Psoas muscle (tissue), 7 donors: ENCODE measurements at regions not wholly inside any gene's neighbourhood (a gene's known extent, or its start where the extent isn't known, plus 50 kb on each side); places are given as distances from the start of the nearest gene placed in this dataset.

Experiments
- ATAC-seq, 4 donors: fragments of 200-7000 bp; cut with Tn5 transposase; one replicate each; pipeline ENCODE4 v1.9.1; 2020; ENCODE audit warnings: moderate library complexity in 3 of 4, mild to moderate bottlenecking in 2 of 4
- DNase-seq, 2 donors: peaks; one replicate each; pipeline ENCODE4 v3.0.0-alpha.2; 2020
- H3K27ac ChIP-seq: fragments of 200-600 bp; one replicate; pipeline ENCODE4 v1.8.0; 2022
- H3K27me3 ChIP-seq, 3 donors: fragments of 200-600 bp in 1 of 3; one replicate each; pipeline versions ENCODE4 v1.6.1 to v1.8.0; 2013 to 2022; ENCODE audit warnings: low read length in 2 of 3, mild to moderate bottlenecking in 2 of 3, moderate library complexity in 1 of 3; ENCODE audit not compliant: insufficient read depth in 3 of 3
- H3K36me3 ChIP-seq, 2 donors: fragments of 200-600 bp in 1 of 2; one replicate each; pipeline versions ENCODE4 v1.6.1 to v1.8.0; 2013 to 2022; ENCODE audit warnings: low read depth in 1 of 2, mild to moderate bottlenecking in 1 of 2, moderate library complexity in 1 of 2; ENCODE audit not compliant: insufficient read depth in 1 of 2
- H3K4me1 ChIP-seq: fragments of 200-600 bp; one replicate; pipeline ENCODE4 v1.8.0; 2022
- H3K4me3 ChIP-seq: fragments of 200-600 bp; one replicate; pipeline ENCODE4 v1.8.0; 2022; ENCODE audit warnings: mild to moderate bottlenecking
- H3K9me3 ChIP-seq: fragments of 200-600 bp; one replicate; pipeline ENCODE4 v1.8.0; 2022
- WGBS, 3 donors: extraction: QIAGEN DNeasy Blood & Tissue Kit; methylation state at CpG; one replicate each; pipeline versions ENCODE4 v1.1.6 to v1.1.7; 2013; 5-methylcytosine and 5-hydroxymethylcytosine counted together
- intact Hi-C, 2 donors: fragments of 100-400 bp; cut with DNase I; formaldehyde crosslinking; loops; one replicate each; pipeline versions ENCODE4 v1.11.0 to v1.14.2; 2022
- TF ChIP-seq, protein P1 (sequence below): fragments of 200-600 bp; IDR thresholded peaks from one replicate; pipeline ENCODE4 v1.8.0; 2022; ENCODE audit warnings: antibody characterized with exemption
- donor health status: healthy with polysubstance abuse.
- donor health status: DM: no; HTN: no; CAD: no; lungs with moderate emphysema.
- donor health status: Bipolar disorder and iron deficiency.
- donor health status: healthy.
- donor health status: DM: yes; HTN: yes; CAD: no.
- donor health status: DM: no; HTN: no; CAD: no.
- donor health status: DM: yes; HTN: yes; CAD: no.

DNA sequence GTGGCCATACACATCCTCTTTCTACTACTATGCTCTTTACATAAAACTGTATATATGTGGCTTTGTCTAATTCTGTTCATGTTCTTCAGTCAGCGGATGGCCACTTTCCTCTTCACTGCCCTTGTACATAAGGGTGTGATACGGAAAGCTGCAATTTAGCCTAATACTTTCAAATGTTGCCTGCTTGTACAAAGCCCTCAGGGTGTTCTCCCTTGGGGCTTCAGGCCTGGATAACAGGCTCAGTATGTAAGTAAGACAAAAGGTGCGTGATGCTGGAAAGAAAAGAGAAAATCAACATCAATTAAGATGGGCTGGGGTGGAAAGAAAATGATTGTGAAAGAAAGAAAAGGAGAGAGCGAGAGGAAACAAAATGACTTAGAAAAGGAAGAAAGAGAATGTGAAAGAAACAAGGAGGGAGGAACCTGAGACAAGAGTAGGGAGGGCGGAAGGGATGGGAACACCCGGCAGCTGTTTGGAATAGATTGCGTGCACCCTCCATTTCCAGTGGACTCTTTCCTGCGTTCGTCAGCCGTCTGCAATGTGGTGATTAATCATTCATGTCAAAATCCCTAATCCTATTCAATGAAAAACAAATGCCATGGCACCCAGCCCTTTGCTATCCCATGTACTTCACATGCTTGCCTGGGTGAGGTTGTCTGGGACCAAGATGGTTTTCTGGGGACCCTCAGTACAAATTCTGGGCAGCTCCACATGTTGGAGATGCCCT lies 553.6 kb downstream of the NUF2 start:
- Histone ChIP-seq H3K4me3 (no peak overlapping the region), H3K27me3 (no peaks in the 10 kb centered on the region), H3K4me1 (no peaks in the 10 kb centered on the region), H3K36me3 (no peaks in the 10 kb centered on the region), H3K9me3 (no peaks in the 10 kb centered on the region), H3K27ac (peak overlapping the region; percentile 30)
- TF ChIP-seq, protein P1, sequence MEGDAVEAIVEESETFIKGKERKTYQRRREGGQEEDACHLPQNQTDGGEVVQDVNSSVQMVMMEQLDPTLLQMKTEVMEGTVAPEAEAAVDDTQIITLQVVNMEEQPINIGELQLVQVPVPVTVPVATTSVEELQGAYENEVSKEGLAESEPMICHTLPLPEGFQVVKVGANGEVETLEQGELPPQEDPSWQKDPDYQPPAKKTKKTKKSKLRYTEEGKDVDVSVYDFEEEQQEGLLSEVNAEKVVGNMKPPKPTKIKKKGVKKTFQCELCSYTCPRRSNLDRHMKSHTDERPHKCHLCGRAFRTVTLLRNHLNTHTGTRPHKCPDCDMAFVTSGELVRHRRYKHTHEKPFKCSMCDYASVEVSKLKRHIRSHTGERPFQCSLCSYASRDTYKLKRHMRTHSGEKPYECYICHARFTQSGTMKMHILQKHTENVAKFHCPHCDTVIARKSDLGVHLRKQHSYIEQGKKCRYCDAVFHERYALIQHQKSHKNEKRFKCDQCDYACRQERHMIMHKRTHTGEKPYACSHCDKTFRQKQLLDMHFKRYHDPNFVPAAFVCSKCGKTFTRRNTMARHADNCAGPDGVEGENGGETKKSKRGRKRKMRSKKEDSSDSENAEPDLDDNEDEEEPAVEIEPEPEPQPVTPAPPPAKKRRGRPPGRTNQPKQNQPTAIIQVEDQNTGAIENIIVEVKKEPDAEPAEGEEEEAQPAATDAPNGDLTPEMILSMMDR: no peak
- WGBS, 3 donors: 43 to 46% (median 46%) methylated on average over 10 of the region's 10 CpGs
- DNase-seq (peak; percentile 32 to 54), ATAC-seq (peak; percentile 63 to 91 (median 74))
- intact Hi-C loops: no loop called here

DNA sequence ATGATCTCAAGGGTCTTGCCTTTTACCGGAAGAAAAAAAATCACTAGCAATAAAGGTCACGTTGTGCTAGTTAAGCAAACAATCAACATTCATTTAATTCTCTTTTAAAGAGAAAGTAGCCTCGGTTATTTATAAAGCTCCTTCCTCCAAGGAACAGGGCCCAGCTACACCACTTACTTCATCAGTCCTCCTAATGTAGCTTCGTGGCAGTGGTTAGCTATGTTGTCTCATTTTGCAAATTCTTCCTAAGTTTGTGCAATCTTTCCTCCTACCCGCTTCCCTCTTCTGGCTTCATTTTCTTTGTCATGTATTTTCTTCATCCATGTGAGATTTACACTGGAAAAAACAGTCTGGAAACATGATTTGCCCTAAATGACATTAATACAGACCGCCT lies 554.2 kb downstream of the NUF2 start:
- no peaks in the 10 kb centered on the region for H3K9me3 ChIP-seq
- no peak overlapping the region for H3K4me3 ChIP-seq
- DNase-seq (no peak), ATAC-seq (peak in 2 of 4 donors; percentile 55 to 61)
- TF ChIP-seq, protein P1: no peak
- intact Hi-C loops: no loop called here
- no peaks in the 10 kb centered on the region for H3K4me1 ChIP-seq
- H3K27ac ChIP-seq: no peak overlapping the region
- H3K36me3 ChIP-seq: no peaks in the 10 kb centered on the region
- no peaks in the 10 kb centered on the region for H3K27me3 ChIP-seq
- 29 to 39% (median 32%) methylated on average over 6 of the region's 6 CpGs for WGBS, 3 donors

DNA sequence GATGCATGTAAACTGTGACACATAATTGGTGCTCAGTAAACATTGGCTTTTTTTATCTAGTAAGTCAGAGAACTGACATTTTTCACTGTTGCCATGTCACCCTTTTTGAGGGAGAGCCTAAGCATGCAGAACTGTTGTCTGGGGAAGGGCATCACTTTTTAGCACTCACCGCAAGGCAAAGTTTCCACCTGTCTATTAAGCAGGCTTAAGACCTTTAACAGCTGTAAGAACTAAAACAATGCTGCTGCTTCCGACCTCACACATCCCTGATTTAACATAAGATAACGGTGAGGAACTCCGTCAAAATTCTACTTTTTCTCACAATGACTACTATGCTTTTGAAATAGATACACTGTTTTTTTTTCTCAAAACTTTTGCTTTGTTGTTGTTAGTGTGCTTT lies 554.8 kb downstream of the NUF2 start:
- no peak for ATAC-seq
- Histone ChIP-seq H3K27me3 (no peaks in the 10 kb centered on the region), H3K36me3 (no peaks in the 10 kb centered on the region), H3K27ac (no peak overlapping the region), H3K4me1 (no peaks in the 10 kb centered on the region), H3K9me3 (no peaks in the 10 kb centered on the region), H3K4me3 (no peak overlapping the region)
- WGBS, 3 donors: 56 to 67% (median 61%) methylated on average over 4 of the region's 4 CpGs
- intact Hi-C loops: no loop called here
- no peak for DNase-seq
- TF ChIP-seq, protein P1: no peak

DNA sequence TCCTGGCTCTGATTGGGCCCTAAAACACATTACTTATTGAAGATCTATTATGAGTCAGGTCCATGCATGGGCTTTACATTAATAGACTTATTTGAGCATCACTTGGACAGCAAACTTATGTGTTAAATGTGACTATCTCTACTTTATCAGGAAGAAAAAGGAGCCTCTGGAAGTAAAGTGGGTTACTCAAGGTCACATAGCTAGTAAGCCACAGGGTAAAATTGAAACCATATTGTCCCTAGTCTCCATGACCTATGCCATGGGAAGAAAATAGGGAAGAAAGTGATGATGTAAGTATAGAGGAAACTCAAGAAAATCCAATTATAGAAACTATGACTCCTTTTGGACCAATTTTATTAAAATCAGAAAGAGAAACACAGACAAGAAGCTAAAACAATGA lies 555.3 kb downstream of the NUF2 start:
- TF ChIP-seq, protein P1: no peak
- no peaks in the 10 kb centered on the region for H3K36me3 ChIP-seq
- intact Hi-C loops: no loop called here
- no peak for DNase-seq
- no peak overlapping the region for H3K4me3 ChIP-seq
- H3K27ac ChIP-seq: no peak overlapping the region
- H3K27me3 ChIP-seq: no peaks in the 10 kb centered on the region
- no peaks in the 10 kb centered on the region for H3K9me3 ChIP-seq
- no peaks in the 10 kb centered on the region for H3K4me1 ChIP-seq
- no peak for ATAC-seq

DNA sequence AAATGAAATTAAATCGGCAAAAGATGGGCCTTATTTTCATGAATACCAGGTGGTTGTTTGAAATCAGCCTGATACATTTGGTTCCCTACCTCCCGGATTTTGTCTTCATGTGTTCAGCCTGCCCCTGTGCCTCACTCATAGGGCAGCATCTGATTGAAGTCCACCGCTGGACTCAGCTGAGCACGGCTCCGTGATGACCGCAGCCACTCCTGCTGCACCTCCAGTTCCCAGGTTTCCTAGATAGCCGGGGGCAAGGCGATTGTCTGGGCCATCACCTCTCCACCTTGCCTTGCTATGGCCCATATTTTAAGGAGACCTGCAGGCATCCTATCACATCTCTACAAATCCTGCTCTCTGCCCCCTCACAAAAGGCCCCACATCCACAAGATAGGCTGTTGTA lies 563.8 kb downstream of the NUF2 start:
- H3K27ac ChIP-seq: no peak overlapping the region
- H3K9me3 ChIP-seq: no peaks in the 10 kb centered on the region
- DNase-seq (no peak), ATAC-seq (no peak)
- no peak overlapping the region for H3K4me3 ChIP-seq
- no peaks in the 10 kb centered on the region for H3K36me3 ChIP-seq
- 82 to 93% (median 87%) methylated on average over 8 of the region's 8 CpGs for WGBS, 3 donors
- no peaks in the 10 kb centered on the region for H3K27me3 ChIP-seq
- intact Hi-C loops: no loop called here
- TF ChIP-seq, protein P1: no peak
- H3K4me1 ChIP-seq: no peaks in the 10 kb centered on the region
